Stimulated activated CD4-positive, alpha-beta T cell treated with anti-CD3 and anti-CD28 coated beads, Interleukin-4, amount 100 ng/mL, for 4 hours (primary cell): ENCODE measurements at regions not wholly inside any gene's neighbourhood (a gene's known extent, or its start where the extent isn't known, plus 50 kb on each side); places are given as distances from the start of the nearest gene placed in this dataset.
"Not testable (repeated sequence)": the region's sequence is repeated elsewhere in the genome, so short reads cannot be mapped to it uniquely, and the experiment has no call there.

Experiments used
- DNase-seq, 2 experiments: peaks; one replicate each; pipeline ENCODE4 v3.0.0-alpha.2; 2020

GRCh38 chr18:41690332-41691127 is 264.5 kb upstream of the PIK3C3 start:
- no peak for DNase-seq

- DNase-seq, result no peak
These were observed 267.9 kb upstream of the PIK3C3 start for GRCh38 chr18:41687138-41687537.

- no peak for DNase-seq
These were observed 273.7 kb upstream of the PIK3C3 start for GRCh38 chr18:41681138-41681880.

GRCh38 chr18:41674506-41674905 is 280.5 kb upstream of the PIK3C3 start:
- DNase-seq, result no peak

GRCh38 chr18:41666231-41666630 is 288.8 kb upstream of the PIK3C3 start:
- no peak for DNase-seq

- DNase-seq, result no peak
These were observed 289.8 kb upstream of the PIK3C3 start for GRCh38 chr18:41665210-41665609.

GRCh38 chr18:41660654-41661053 is 294.4 kb upstream of the PIK3C3 start:
- DNase-seq, result no peak

- DNase-seq, result no peak
These were observed 295.4 kb upstream of the PIK3C3 start for GRCh38 chr18:41659438-41660130.

- no peak for DNase-seq
These were observed 297.8 kb upstream of the PIK3C3 start for GRCh38 chr18:41657189-41657588.

- no peak for DNase-seq
These were observed 300.0 kb upstream of the PIK3C3 start for GRCh38 chr18:41655074-41655473.

- DNase-seq, result no peak
These were observed 307.1 kb upstream of the PIK3C3 start for GRCh38 chr18:41647914-41648313.

GRCh38 chr18:41646915-41647620 is 308.0 kb upstream of the PIK3C3 start:
- no peak for DNase-seq

- no peak for DNase-seq
These were observed 309.3 kb upstream of the PIK3C3 start for GRCh38 chr18:41645589-41646360.

GRCh38 chr18:41644466-41644865 is 310.6 kb upstream of the PIK3C3 start:
- DNase-seq, result no peak

GRCh38 chr18:41643427-41643826 is 311.6 kb upstream of the PIK3C3 start:
- no peak for DNase-seq

GRCh38 chr18:41642756-41643155 is 312.3 kb upstream of the PIK3C3 start:
- no peak for DNase-seq

- no peak for DNase-seq
These were observed 315.8 kb upstream of the PIK3C3 start for GRCh38 chr18:41639218-41639617.

GRCh38 chr18:41631723-41632285 is 323.2 kb upstream of the PIK3C3 start:
- DNase-seq, result not testable (repeated sequence)

- DNase-seq, result no peak
These were observed 324.7 kb upstream of the PIK3C3 start for GRCh38 chr18:41630232-41630886.

- DNase-seq, result no peak
These were observed 330.6 kb upstream of the PIK3C3 start for GRCh38 chr18:41624460-41624859.

GRCh38 chr18:41621177-41621576 is 333.9 kb upstream of the PIK3C3 start:
- DNase-seq, result no peak
